Effector memory CD4-positive, alpha-beta T cell (primary cell): ENCODE measurements at regions not wholly inside any gene's neighbourhood (a gene's known extent, or its start where the extent isn't known, plus 50 kb on each side); places are given as distances from the start of the nearest gene placed in this dataset.

Experiments used
- DNase-seq, 3 donors: peaks; one replicate each; pipeline ENCODE4 v3.0.0-alpha.2; 2020
- H3K27ac ChIP-seq: 2 replicates; pipeline ENCODE4 v1.7.0; 2013; ENCODE audit warnings: mild to moderate bottlenecking, low read length, moderate library complexity; ENCODE audit not compliant: insufficient read depth, poor library complexity, severe bottlenecking
- H3K27me3 ChIP-seq: replicated peaks from 2 replicates; pipeline ENCODE4 v1.7.0; 2013; ENCODE audit warnings: mild to moderate bottlenecking, low read length; ENCODE audit not compliant: insufficient read depth, control insufficient read depth, poor library complexity, severe bottlenecking
- H3K36me3 ChIP-seq: 2 replicates; pipeline ENCODE4 v1.7.0; 2013; ENCODE audit warnings: mild to moderate bottlenecking, low read length, moderate library complexity; ENCODE audit not compliant: control insufficient read depth, insufficient read depth
- H3K4me1 ChIP-seq: 2 replicates; pipeline ENCODE4 v1.7.0; 2013; ENCODE audit warnings: low read length, mild to moderate bottlenecking; ENCODE audit not compliant: control insufficient read depth, insufficient read depth, poor library complexity, severe bottlenecking
- H3K4me3 ChIP-seq: 2 replicates; pipeline ENCODE4 v1.7.0; 2013; ENCODE audit warnings: low read length, low read depth, mild to moderate bottlenecking; ENCODE audit not compliant: insufficient read depth, poor library complexity, severe bottlenecking
- H3K9me3 ChIP-seq: 2 replicates; pipeline ENCODE4 v1.7.0; 2013; ENCODE audit warnings: mild to moderate bottlenecking, low read length, moderate library complexity; ENCODE audit not compliant: control insufficient read depth

DNA sequence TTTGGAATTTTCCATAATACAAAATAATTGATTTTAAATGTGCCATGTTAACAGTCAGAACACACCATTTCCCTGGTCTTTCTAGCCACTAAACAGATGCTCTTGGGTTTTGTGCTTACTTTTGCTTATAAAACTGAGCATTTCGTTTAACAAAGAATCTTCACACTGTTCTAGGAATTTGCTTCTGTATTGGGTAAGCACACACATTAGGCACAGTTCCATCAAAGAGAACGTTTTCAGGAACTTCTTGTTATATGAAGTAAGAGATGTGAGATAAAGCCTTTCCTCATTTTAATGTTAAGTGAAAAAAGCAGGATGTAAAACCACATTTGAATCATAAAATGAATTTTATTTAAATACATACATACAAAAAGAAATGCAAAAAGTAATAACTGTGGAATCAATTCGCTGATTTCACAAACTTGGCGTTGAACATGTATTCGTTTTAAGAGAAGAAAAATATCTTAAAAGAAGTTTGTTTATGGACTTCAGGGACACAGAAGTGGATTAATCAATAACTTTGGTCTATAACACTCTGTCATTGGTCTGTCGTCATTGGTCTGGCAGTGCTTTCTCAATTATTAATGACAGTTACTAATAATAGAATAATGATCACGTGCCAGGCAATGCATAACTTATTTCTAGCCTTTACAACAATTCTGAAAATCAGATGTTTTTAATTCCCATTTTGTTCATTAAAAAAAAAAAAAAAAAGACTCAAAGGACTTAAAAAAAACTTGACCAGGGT lies 199.9 kb upstream of the PRDM1 start:
- Histone ChIP-seq H3K4me1 (no peaks in the 10 kb centered on the region), H3K4me3 (no peak overlapping the region), H3K27ac (no peak overlapping the region), H3K27me3 (no peaks in the 10 kb centered on the region), H3K36me3 (no peaks in the 10 kb centered on the region), H3K9me3 (no peaks in the 10 kb centered on the region)
- no peak for DNase-seq

DNA sequence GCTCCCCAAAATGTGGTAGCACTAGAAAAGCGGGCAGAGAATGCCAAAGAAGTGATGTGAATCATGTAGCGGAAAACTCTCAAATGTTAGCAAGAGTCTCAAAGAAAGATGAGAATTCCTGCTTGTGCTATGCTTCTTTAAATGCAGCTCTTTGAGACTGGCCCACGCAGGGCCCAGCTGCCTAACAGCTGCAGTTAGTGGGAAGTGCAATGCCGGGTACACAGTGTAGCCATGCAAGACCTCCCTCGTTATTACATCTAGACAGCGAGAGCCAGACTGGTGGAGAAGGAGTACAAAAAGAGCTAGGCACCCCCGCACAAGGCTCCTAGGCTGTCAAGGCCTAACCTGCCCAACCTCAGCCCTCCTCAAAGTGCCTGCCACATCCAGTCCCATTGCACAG lies 201.7 kb upstream of the PRDM1 start:
- Histone ChIP-seq H3K27ac (no peak overlapping the region), H3K4me1 (no peaks in the 10 kb centered on the region), H3K27me3 (no peaks in the 10 kb centered on the region), H3K36me3 (no peaks in the 10 kb centered on the region), H3K9me3 (no peaks in the 10 kb centered on the region), H3K4me3 (no peak overlapping the region)
- DNase-seq = no peak

- Histone ChIP-seq H3K27me3 (no peaks in the 10 kb centered on the region), H3K4me3 (no peak overlapping the region), H3K36me3 (no peaks in the 10 kb centered on the region), H3K27ac (no peak overlapping the region), H3K4me1 (no peaks in the 10 kb centered on the region), H3K9me3 (no peaks in the 10 kb centered on the region)
- DNase-seq = no peak
Observed at GRCh38 chr6:105884011-105884410, 202.1 kb upstream of the PRDM1 start.

DNA sequence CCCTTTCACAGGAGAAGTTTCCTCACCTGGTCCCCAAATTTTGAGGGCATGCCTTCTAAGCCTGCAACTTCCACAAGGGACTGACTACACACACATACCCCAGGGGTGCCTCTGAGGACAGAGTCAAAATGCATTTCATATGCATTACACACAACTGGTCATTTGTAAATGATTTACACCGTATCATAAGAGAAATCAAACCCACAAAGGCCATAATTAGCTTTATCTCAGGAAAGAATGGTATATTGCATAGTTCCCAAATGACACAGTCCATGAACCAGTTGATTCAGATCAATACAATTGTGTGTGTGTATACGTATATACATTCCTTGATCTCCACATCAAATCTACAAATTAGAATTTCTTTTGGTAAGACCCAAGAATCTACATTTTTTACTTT lies 203.3 kb upstream of the PRDM1 start:
- H3K27me3 ChIP-seq = no peaks in the 10 kb centered on the region
- H3K9me3 ChIP-seq = no peaks in the 10 kb centered on the region
- no peaks in the 10 kb centered on the region for H3K36me3 ChIP-seq
- no peaks in the 10 kb centered on the region for H3K4me1 ChIP-seq
- no peak for DNase-seq
- no peak overlapping the region for H3K4me3 ChIP-seq
- no peak overlapping the region for H3K27ac ChIP-seq

- H3K4me3 ChIP-seq = no peak overlapping the region
- DNase-seq = no peak
- no peaks in the 10 kb centered on the region for H3K9me3 ChIP-seq
- H3K4me1 ChIP-seq = no peaks in the 10 kb centered on the region
- no peak overlapping the region for H3K27ac ChIP-seq
- no peaks in the 10 kb centered on the region for H3K27me3 ChIP-seq
- no peaks in the 10 kb centered on the region for H3K36me3 ChIP-seq
Observed at GRCh38 chr6:105882121-105882803, 203.9 kb upstream of the PRDM1 start.

DNA sequence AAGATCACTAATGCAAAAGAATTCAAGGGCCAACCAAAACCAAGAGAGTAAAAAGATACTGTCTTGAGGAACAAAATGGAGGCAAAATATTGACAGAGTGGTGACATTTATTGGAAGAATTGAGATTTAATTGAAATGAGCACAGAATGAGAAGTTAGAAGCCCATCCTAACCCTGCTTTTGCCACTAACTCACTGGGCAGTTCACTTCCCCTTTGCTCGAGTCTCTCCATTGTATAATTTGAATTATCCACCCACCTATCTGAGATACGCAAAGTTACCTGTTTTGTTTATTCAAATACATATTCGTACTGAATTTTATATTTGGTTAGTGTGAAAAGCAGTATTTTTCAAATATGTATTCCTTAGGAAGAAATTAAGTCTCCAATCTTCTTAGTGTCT lies 204.5 kb upstream of the PRDM1 start:
- Histone ChIP-seq H3K4me3 (no peak overlapping the region), H3K4me1 (no peaks in the 10 kb centered on the region), H3K9me3 (no peaks in the 10 kb centered on the region), H3K27ac (no peak overlapping the region), H3K27me3 (no peaks in the 10 kb centered on the region), H3K36me3 (no peaks in the 10 kb centered on the region)
- DNase-seq = no peak

DNA sequence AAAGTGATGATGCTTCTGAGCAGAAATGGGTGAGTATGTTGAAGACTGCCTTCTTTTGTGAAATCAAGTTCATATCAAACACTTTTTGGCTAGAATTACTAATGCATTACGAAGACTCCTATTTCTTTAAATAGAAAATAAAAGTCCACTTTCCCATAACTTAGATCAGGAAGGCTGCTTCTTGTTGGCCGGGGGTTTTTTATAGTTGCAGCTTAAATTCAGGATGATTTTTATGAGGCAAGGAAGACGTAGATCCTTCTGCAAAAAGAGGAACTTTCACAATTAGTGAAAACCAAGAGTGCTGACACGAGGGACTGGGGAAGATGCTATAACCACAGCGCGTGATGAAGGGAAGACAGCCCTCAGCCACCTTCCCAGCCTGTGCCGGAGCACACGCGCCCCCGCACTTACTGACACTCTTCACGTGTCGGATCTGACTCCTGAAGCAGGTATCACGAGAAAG lies 206.1 kb upstream of the PRDM1 start:
- Histone ChIP-seq H3K36me3 (no peaks in the 10 kb centered on the region), H3K9me3 (no peaks in the 10 kb centered on the region), H3K4me1 (no peaks in the 10 kb centered on the region), H3K27ac (no peak overlapping the region), H3K27me3 (no peaks in the 10 kb centered on the region), H3K4me3 (no peak overlapping the region)
- no peak for DNase-seq

DNA sequence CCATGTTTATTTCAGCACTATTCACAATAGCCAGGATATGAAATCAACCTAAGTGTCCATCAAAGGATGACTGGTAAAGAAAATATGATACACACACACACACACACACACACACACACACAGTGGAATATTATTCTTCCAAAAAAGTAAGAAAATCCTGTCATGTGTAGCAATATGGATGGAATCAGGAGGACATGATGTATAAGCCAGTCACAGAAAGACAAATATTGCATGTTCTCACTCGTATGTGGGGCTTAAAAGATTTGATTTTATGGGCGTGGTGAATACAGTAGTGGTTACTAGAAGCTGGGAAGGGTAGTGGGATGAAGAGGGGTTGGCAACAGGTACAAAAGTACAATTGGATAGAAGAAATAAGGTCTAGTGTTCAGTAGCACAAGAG lies 207.0 kb upstream of the PRDM1 start:
- no peak for DNase-seq
- H3K9me3 ChIP-seq = no peaks in the 10 kb centered on the region
- no peak overlapping the region for H3K4me3 ChIP-seq
- H3K27me3 ChIP-seq = no peaks in the 10 kb centered on the region
- H3K36me3 ChIP-seq = no peaks in the 10 kb centered on the region
- H3K27ac ChIP-seq = no peak overlapping the region
- H3K4me1 ChIP-seq = no peaks in the 10 kb centered on the region

- H3K27me3 ChIP-seq = no peaks in the 10 kb centered on the region
- no peaks in the 10 kb centered on the region for H3K4me1 ChIP-seq
- H3K27ac ChIP-seq = no peak overlapping the region
- DNase-seq = no peak
- no peak overlapping the region for H3K4me3 ChIP-seq
- no peaks in the 10 kb centered on the region for H3K36me3 ChIP-seq
- no peaks in the 10 kb centered on the region for H3K9me3 ChIP-seq
Observed at GRCh38 chr6:105875974-105876640, 210.0 kb upstream of the PRDM1 start.
